Anterior cingulate cortex (tissue), 58 donors: ENCODE measurements at regions not wholly inside any gene's neighbourhood (a gene's known extent, or its start where the extent isn't known, plus 50 kb on each side); places are given as distances from the start of the nearest gene placed in this dataset.
A peak's percentile ranks its signal among the peaks of the same experiment; 100 is the strongest.

Source experiments
- DNase-seq, 58 donors: peaks; one replicate each; lab custom pipeline; 2025; lab: John Stamatoyannopoulos, UW

- DNase-seq: no peak
Observed at GRCh38 chr12:24615967-24616411, 332.9 kb downstream of the BCAT1 start.

- no peak for DNase-seq
Observed at GRCh38 chr12:24608637-24609285, 340.1 kb downstream of the BCAT1 start.

- peak in 1 of 58 donors; percentile 2 for DNase-seq
Observed at GRCh38 chr12:24608108-24608507, 340.8 kb downstream of the BCAT1 start.

GRCh38 chr12:24605916-24606315 lies 343.0 kb downstream of the BCAT1 start:
- DNase-seq: no peak

- DNase-seq: no peak
Observed at GRCh38 chr12:24605466-24605865, 343.4 kb downstream of the BCAT1 start.

GRCh38 chr12:24603371-24603770 lies 345.5 kb downstream of the BCAT1 start:
- no peak for DNase-seq

- DNase-seq: no peak
Observed at GRCh38 chr12:24600996-24601395, 347.9 kb downstream of the BCAT1 start.

- no peak for DNase-seq
Observed at GRCh38 chr12:24600551-24600950, 348.4 kb downstream of the BCAT1 start.

- DNase-seq: no peak
Observed at GRCh38 chr12:24599736-24600135, 349.2 kb downstream of the BCAT1 start.

- no peak for DNase-seq
Observed at GRCh38 chr12:24597580-24597979, 351.3 kb downstream of the BCAT1 start.

- peak in 1 of 58 donors; percentile 8 for DNase-seq
Observed at GRCh38 chr12:24596768-24597388, 352.0 kb downstream of the BCAT1 start.

- no peak for DNase-seq
Observed at GRCh38 chr12:24595652-24596235, 353.2 kb downstream of the BCAT1 start.

GRCh38 chr12:24591715-24592440 lies 357.0 kb downstream of the BCAT1 start:
- DNase-seq: no peak

GRCh38 chr12:24591079-24591626 lies 357.7 kb downstream of the BCAT1 start:
- no peak for DNase-seq

GRCh38 chr12:24586293-24586692 lies 362.6 kb downstream of the BCAT1 start:
- no peak for DNase-seq

GRCh38 chr12:24584032-24584675 lies 364.7 kb downstream of the BCAT1 start:
- peak in 2 of 58 donors; percentile 1 to 2 for DNase-seq

- no peak for DNase-seq
Observed at GRCh38 chr12:24582954-24583601, 365.8 kb downstream of the BCAT1 start.

- no peak for DNase-seq
Observed at GRCh38 chr12:24574538-24574937, 374.4 kb downstream of the BCAT1 start.

- no peak for DNase-seq
Observed at GRCh38 chr12:24573621-24574020, 375.3 kb downstream of the BCAT1 start.

- DNase-seq: no peak
Observed at GRCh38 chr12:24565300-24565699, 383.6 kb downstream of the BCAT1 start.
